ENCODE measurements at regions not wholly inside any gene's neighbourhood (a gene's known extent, or its start where the extent isn't known, plus 50 kb on each side); places are given as distances from the start of the nearest gene placed in this dataset.

- peaks cover 79% of the 10 kb centered on the region for H4K20me1 ChIP-seq (replicated peaks; ENCODE audit: insufficient read depth)
- H3F3A ChIP-seq (replicated peaks; ENCODE audit: low read depth): no peaks in the 10 kb centered on the region
- H3K9me2 ChIP-seq (ENCODE audit: insufficient read depth): no peaks in the 10 kb centered on the region
- H3K27me3 Mint-ChIP-seq (ENCODE audit: insufficient read depth, low read depth, poor library complexity): no peaks in the 10 kb centered on the region
- TF ChIP-seq NANOG (IDR thresholded peaks at IDR 0.05; ENCODE audit: borderline replicate concordance) (no peak), ZNF114 (CRISPR knock-in tag; IDR thresholded peaks at IDR 0.05) (no peak), REST (IDR thresholded peaks at IDR 0.05; ENCODE audit: unreplicated experiment) (peak; percentile 51), ZNF462 (CRISPR knock-in tag; IDR thresholded peaks at IDR 0.05) (no peak)
- peaks cover 96% of the 10 kb centered on the region for H3K79me2 ChIP-seq (replicated peaks; ENCODE audit: insufficient read depth)
- no peak overlapping the region for H3K4me3 ChIP-seq
- H3K4me1 ChIP-seq (ENCODE audit: insufficient read depth): peaks cover 17% of the 10 kb centered on the region
- peaks cover 60% of the 10 kb centered on the region for H3K4me1 Mint-ChIP-seq
- no peaks in the 10 kb centered on the region for H3K36me3 Mint-ChIP-seq (ENCODE audit: low read depth)
- DNase-seq (ENCODE audit: low spot score) (no peak), ATAC-seq (peak; percentile 46)
- no peak overlapping the region for H3K4me2 ChIP-seq
- no peak overlapping the region for H3K27ac ChIP-seq (ENCODE audit: low read depth)
- no peaks in the 10 kb centered on the region for H3K36me3 ChIP-seq (ENCODE audit: insufficient read depth)
- H3K4me3 Mint-ChIP-seq: no peak overlapping the region
- no peak overlapping the region for H2AFZ ChIP-seq
- no peak overlapping the region for H3K27ac Mint-ChIP-seq
- no peaks in the 10 kb centered on the region for H3K9me3 Mint-ChIP-seq
- no peaks in the 10 kb centered on the region for H3K27me3 ChIP-seq (ENCODE audit: insufficient read depth)
Measured at GRCh38 chr22:42189761-42190160, 59.2 kb upstream of the CYP2D6 start.
